Islet of Langerhans (tissue), 1 donor: ENCODE measurements at regions not wholly inside any gene's neighbourhood (a gene's known extent, or its start where the extent isn't known, plus 50 kb on each side); places are given as distances from the start of the nearest gene placed in this dataset.

Experiments
- FAIRE-seq: peaks from one replicate; lab custom pipeline; 2011; peaks lifted over from hg19 to GRCh38; lab: Jason Lieb, UNC

- peak; percentile 88 for FAIRE-seq
Measured at GRCh38 chr4:137310593-137311490, 221.5 kb downstream of the PCDH18 start.

DNA sequence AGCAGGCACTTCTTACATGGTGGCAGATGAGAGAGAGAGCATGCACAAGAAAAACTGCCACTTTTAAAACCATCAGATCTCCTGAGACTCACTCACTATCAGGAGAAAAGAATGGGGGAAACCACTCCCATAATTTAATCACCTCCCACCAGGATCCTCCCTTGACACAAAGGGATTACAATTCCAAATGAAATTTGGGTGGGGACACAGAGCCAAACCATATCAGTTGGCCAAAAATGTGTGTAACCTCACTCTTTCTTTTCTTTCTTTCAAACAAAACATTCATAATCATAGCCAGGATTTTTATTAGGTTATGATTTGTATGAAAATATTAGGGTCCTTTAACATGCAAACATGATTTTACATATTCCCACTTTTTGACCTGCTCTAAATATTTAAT is 222.1 kb downstream of the PCDH18 start:
- FAIRE-seq, result no peak

- no peak for FAIRE-seq
Measured at GRCh38 chr4:137309424-137309823, 222.9 kb downstream of the PCDH18 start.

GRCh38 chr4:137307806-137308205 is 224.5 kb downstream of the PCDH18 start:
- FAIRE-seq, result no peak

GRCh38 chr4:137300776-137301175 is 231.5 kb downstream of the PCDH18 start:
- FAIRE-seq, result no peak

DNA sequence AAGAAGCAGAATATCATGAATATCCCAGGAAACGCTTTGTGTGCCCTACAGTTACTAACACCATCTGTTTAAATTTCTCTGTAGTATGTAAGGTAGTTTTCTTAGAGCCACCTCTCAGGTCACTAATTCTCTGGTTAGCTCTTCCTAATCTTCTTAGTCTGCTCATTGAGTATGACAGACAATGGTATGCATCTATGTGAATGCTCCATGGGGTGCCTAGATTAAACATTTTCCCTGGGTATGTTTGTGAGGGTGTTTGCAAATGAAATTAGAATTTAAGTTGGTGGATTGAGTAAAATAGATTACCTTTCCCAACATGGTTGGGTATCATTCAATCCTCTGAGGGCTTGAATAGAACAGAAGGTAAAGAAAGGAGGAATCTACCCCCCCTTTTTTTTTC is 233.0 kb downstream of the PCDH18 start:
- no peak for FAIRE-seq

DNA sequence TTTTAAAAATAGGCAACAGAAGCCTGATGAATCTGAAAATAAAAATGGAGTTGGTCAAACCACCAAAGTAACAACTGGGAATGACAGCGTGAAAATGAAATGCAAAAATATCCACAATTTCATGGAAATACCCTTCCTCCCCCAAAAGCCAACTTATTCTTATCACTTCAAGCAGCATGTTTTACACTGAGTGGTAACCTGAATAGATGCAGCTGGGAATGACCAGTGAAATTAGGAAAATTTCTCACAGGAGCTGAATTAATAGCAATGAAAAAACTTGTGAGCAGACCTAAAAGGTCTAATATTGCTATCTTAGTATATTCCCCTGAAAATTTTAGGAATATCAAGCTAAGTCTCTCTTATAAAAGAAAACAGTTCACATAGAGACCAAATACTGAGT is 239.0 kb downstream of the PCDH18 start:
- FAIRE-seq, result no peak

- FAIRE-seq, result no peak
Measured at GRCh38 chr4:137283737-137284136, 248.6 kb downstream of the PCDH18 start.

DNA sequence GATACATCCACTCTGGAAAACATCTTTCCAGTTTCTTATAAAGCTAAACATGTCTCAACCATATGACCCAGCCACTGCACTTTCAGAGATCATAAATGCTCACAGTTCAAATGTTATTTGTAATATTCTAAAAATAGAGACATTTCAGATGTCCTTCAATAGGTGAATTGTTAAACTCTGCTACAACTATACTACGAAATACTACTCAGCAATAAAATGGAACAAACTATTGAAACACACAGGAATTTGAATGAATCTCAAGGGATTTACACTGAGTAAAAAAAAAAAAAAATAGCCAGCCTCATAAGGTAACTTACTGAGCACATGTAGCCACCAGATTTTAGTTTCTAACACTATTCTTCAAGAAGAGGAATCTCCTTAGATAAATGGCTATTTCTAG is 253.9 kb downstream of the PCDH18 start:
- no peak for FAIRE-seq

DNA sequence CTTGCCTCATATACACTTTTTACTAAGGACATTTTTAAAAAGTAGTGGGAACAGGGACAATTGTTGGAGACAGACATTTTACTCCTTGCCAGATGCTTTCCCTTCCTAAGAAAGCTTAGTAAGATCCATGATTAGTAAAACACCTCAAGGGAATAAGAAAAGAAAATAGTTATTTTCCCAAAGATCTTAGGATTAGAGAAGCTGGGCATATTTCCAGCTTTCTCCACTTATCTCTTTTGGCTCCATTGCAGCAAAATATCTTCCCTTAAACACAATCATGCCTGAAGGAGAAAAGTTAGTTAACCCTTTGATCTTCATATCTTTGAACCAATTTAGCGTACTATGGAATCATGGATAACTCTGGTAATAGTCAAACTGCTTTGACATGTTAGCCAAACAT is 257.9 kb downstream of the PCDH18 start:
- no peak for FAIRE-seq

GRCh38 chr4:137267024-137267423 is 265.3 kb downstream of the PCDH18 start:
- FAIRE-seq, result no peak

DNA sequence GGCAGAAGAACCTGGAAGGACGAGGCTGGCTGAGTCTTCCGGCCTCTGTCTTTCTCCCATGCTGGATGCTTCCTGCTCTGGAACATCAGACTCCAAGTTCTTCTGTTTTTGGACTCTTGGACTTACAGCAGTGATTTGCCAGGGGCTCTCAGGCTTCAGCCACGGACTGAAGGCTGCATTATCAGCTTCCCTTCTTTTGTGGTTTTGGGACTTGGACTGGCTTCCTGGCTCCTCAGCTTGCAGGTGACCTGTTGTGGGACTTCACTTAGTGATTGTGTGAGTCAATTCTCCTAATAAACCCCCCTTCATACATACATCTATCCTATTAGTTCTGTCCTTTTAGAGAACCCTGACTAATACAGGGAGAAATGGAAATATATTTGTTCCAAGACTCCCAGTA is 265.8 kb downstream of the PCDH18 start:
- FAIRE-seq, result no peak

- FAIRE-seq, result no peak
Measured at GRCh38 chr4:137263206-137263605, 269.1 kb downstream of the PCDH18 start.

DNA sequence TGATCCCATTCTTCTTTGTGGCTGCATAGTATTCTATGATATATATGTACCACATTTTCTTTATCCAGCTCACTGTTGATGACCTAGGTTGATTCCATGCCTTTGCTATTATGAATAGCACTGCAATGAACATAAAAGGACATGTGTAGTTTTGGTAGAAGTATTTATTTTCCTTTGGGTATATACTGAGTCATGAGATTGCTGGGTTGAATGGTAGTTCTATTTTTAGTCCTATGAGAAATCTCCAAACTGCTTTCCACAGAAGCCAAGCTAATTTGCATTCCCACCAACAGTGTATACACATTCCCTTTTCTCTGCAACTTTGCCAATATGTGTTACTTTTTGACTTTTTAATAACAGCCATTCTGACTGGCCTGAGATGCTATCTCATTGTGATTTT is 278.3 kb downstream of the PCDH18 start:
- FAIRE-seq, result no peak

DNA sequence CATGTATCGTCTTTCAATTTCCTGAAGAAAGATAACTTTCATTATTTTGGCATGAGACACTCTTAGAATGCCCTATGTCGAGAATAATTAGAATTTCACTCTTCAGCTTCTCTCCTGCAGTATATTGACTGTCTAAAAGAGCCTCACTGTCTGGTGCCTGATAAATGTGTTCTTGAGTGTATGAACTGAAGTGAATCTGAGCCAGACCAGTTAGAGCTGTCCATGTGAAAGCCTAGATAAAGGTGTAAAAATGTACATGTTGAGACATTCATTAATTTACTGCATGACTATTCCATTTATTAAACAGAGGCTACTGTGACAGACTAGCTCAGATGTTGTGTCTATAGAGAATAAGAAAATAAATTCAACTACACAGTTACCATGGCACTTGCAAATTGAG is 283.2 kb downstream of the PCDH18 start:
- FAIRE-seq, result no peak

DNA sequence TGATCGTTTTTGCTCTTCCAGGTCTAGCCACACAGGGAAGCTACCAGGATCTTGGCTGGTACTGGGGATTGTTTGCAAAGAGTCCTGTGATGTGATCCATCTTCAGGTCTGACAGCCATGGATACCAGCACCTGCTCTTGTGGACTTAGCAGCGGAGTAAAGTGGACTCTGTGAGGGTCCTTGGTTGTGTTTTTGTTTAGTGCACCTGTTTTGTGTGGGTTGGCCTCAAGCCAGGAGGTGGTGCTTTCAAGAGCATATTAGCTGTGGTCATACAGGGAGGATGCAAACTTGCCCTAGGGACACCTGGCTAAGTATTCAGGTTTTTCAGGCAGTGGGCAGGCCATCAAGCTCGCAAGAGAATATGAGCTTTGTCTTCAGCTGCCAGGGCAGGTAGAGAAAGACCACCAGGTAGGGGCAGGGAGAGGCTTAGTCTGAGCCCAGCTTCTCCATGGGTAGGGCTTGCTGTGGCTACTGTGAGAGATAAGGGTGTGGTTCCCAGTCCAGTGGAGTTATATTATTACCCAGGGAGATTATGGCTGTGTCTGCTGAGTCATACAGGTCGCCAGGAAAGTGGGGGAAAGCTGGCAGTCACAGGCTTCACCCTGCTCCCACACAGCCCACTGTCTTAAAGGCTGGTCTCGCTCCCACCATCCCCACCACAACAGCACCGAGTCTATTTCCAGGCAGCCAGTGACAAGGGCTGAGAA is 293.7 kb downstream of the PCDH18 start:
- no peak for FAIRE-seq

DNA sequence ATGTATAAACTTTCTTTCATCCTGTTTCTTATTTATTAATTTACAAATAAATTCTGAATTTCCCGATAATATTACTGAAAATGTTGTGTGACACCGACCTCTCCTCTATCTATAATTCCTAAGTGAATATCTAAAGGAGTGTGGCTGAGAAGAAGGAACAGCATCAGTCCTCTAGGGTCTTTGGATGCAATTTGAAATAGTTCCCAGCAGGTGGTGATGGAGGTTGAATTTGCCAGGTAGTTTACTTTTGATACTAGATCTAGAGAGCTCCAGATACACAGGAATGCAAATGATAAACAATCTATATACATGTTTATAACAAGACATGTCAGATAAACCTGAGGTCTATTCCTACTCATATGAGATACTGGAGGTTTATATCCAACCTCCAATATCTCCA is 305.4 kb downstream of the PCDH18 start:
- FAIRE-seq, result no peak

GRCh38 chr4:137226221-137226620 is 306.1 kb downstream of the PCDH18 start:
- no peak for FAIRE-seq

GRCh38 chr4:137213372-137214173 is 318.7 kb downstream of the PCDH18 start:
- no peak for FAIRE-seq

GRCh38 chr4:137212601-137213000 is 319.7 kb downstream of the PCDH18 start:
- FAIRE-seq, result no peak

- no peak for FAIRE-seq
Measured at GRCh38 chr4:137209240-137209639, 323.1 kb downstream of the PCDH18 start.

- no peak for FAIRE-seq
Measured at GRCh38 chr4:137206781-137207180, 325.5 kb downstream of the PCDH18 start.

- FAIRE-seq, result no peak
Measured at GRCh38 chr4:137203601-137204000, 328.7 kb downstream of the PCDH18 start.
